GM12878 (cell line): ENCODE measurements at regions not wholly inside any gene's neighbourhood (a gene's known extent, or its start where the extent isn't known, plus 50 kb on each side); places are given as distances from the start of the nearest gene placed in this dataset.

ENCODE experiments used
- ATF7 ChIP-seq: fragments of 450-650 bp; IDR thresholded peaks from 2 replicates; pipeline ENCODE4 v1.6.1; 2016; ENCODE audit warnings: low read depth, mild to moderate bottlenecking
- BCL11A ChIP-seq: IDR thresholded peaks from 2 replicates; pipeline ENCODE4 v1.6.1; 2011; ENCODE audit warnings: low read depth, low read length
- BRCA1 ChIP-seq: IDR thresholded peaks from 2 replicates; pipeline ENCODE4 v1.6.1; 2011; ENCODE audit warnings: low read depth, low read length, improper control_type of control experiment
- CBFB ChIP-seq: IDR thresholded peaks from 2 replicates; pipeline ENCODE4 v1.6.1; 2016; ENCODE audit warnings: antibody characterized with exemption, low read depth
- CHD4 ChIP-seq: fragments of 200-600 bp; sonication (generic); IDR thresholded peaks from 2 replicates; pipeline ENCODE4 v1.6.1; 2016; ENCODE audit warnings: mild to moderate bottlenecking
- DPF2 ChIP-seq: fragments of 450-650 bp; IDR thresholded peaks from 2 replicates; pipeline ENCODE4 v1.6.1; 2017; ENCODE audit warnings: mild to moderate bottlenecking
- EED ChIP-seq: sonication (generic); IDR thresholded peaks from 2 replicates; pipeline ENCODE4 v1.6.1; 2016; ENCODE audit warnings: antibody characterized with exemption, low read depth
- EZH2 ChIP-seq: IDR thresholded peaks from 2 replicates; pipeline ENCODE4 v1.6.1; 2012; ENCODE audit warnings: low read depth, mild to moderate bottlenecking, control low read depth, inconsistent platforms, low read length, borderline replicate concordance; ENCODE audit not compliant: control insufficient read depth
- HDAC6 ChIP-seq: fragments of 200-600 bp; sonication (generic); IDR thresholded peaks from one replicate; pipeline ENCODE4 v1.8.0; 2017; ENCODE audit warnings: antibody characterized with exemption; ENCODE audit not compliant: unreplicated experiment
- JUNB ChIP-seq: IDR thresholded peaks from 2 replicates; pipeline ENCODE4 v1.6.1; 2016; ENCODE audit warnings: antibody characterized with exemption, mild to moderate bottlenecking
- MEF2B ChIP-seq: fragments of 450-650 bp; IDR thresholded peaks from 2 replicates; pipeline ENCODE4 v1.6.1; 2018; ENCODE audit warnings: mild to moderate bottlenecking, moderate library complexity; ENCODE audit not compliant: partially characterized antibody, poor library complexity, severe bottlenecking
- MTA2 ChIP-seq: fragments of 450-650 bp; IDR thresholded peaks from 2 replicates; pipeline ENCODE4 v1.6.1; 2016; ENCODE audit warnings: low read depth, mild to moderate bottlenecking, moderate library complexity
- NFIC ChIP-seq: IDR thresholded peaks from 2 replicates; pipeline ENCODE4 v1.6.1; 2012; ENCODE audit warnings: low read depth, mild to moderate bottlenecking, inconsistent platforms, low read length, moderate library complexity
- POU2F2 ChIP-seq: IDR thresholded peaks from 3 replicates; pipeline ENCODE4 v1.6.1; 2011; ENCODE audit warnings: low read depth, mild to moderate bottlenecking, low read length, borderline replicate concordance
- RELB ChIP-seq: fragments of 450-650 bp; IDR thresholded peaks from 2 replicates; pipeline ENCODE4 v1.6.1; 2017; ENCODE audit warnings: low read depth, mild to moderate bottlenecking, moderate library complexity
- USF2 ChIP-seq: IDR thresholded peaks from 2 replicates; pipeline ENCODE4 v1.6.1; 2011; ENCODE audit warnings: low read depth, low read length, improper control_type of control experiment, borderline replicate concordance
- WRNIP1 ChIP-seq: IDR thresholded peaks from 2 replicates; pipeline ENCODE4 v1.6.1; 2011; ENCODE audit warnings: low read depth, low read length, improper control_type of control experiment, borderline replicate concordance
- YY1 ChIP-seq: IDR thresholded peaks from 2 replicates; pipeline ENCODE4 v1.6.1; 2011; ENCODE audit warnings: low read depth, mild to moderate bottlenecking, low read length
- ZBED1 ChIP-seq: IDR thresholded peaks from 2 replicates; pipeline ENCODE4 v1.6.1; 2016; ENCODE audit warnings: borderline replicate concordance
- ZNF687 ChIP-seq: fragments of 450-650 bp; IDR thresholded peaks from 2 replicates; pipeline ENCODE4 v1.6.1; 2017; ENCODE audit warnings: mild to moderate bottlenecking, moderate library complexity
- TF ChIP-seq, protein P1 (sequence below): IDR thresholded peaks from 2 replicates; pipeline ENCODE4 v1.6.1; 2011; ENCODE audit warnings: low read depth, mild to moderate bottlenecking, low read length, moderate library complexity, borderline replicate concordance; ENCODE audit errors: extremely low read depth
- TF ChIP-seq, protein P2 (sequence below): fragments of 450-650 bp; IDR thresholded peaks from 2 replicates; pipeline ENCODE4 v1.6.1; 2016; ENCODE audit warnings: mild to moderate bottlenecking

- peak; percentile 47 for TF ChIP-seq MEF2B
- peak; percentile 37; the same call in 1 of the 3 replicates for TF ChIP-seq POU2F2
- TF ChIP-seq ZBED1, result 0 out of 2 replicates have a peak, but pooled peaks have one; percentile 15
- peak; percentile 53; the same call in 1 of the 2 replicates for TF ChIP-seq WRNIP1
- TF ChIP-seq JUNB, result no peak
- TF ChIP-seq, protein P1, sequence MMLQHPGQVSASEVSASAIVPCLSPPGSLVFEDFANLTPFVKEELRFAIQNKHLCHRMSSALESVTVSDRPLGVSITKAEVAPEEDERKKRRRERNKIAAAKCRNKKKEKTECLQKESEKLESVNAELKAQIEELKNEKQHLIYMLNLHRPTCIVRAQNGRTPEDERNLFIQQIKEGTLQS, result no peak
- TF ChIP-seq YY1, result 0 out of 2 replicates have a peak, but pooled peaks have one; percentile 19
- 0 out of 2 replicates have a peak, but pooled peaks have one; percentile 39 for TF ChIP-seq EED
- TF ChIP-seq CBFB, result no peak
- TF ChIP-seq RELB, result peak; percentile 74
- TF ChIP-seq CHD4, result no peak
- peak; percentile 26; the same call in 1 of the 2 replicates for TF ChIP-seq USF2
- 0 out of 2 replicates have a peak, but pooled peaks have one; percentile 5 for TF ChIP-seq BCL11A
- no peak for TF ChIP-seq EZH2
- no peak for TF ChIP-seq HDAC6
- peak; percentile 99 for TF ChIP-seq ZNF687
- peak; percentile 81; the same call in 1 of the 2 replicates for TF ChIP-seq DPF2
- TF ChIP-seq, protein P2, sequence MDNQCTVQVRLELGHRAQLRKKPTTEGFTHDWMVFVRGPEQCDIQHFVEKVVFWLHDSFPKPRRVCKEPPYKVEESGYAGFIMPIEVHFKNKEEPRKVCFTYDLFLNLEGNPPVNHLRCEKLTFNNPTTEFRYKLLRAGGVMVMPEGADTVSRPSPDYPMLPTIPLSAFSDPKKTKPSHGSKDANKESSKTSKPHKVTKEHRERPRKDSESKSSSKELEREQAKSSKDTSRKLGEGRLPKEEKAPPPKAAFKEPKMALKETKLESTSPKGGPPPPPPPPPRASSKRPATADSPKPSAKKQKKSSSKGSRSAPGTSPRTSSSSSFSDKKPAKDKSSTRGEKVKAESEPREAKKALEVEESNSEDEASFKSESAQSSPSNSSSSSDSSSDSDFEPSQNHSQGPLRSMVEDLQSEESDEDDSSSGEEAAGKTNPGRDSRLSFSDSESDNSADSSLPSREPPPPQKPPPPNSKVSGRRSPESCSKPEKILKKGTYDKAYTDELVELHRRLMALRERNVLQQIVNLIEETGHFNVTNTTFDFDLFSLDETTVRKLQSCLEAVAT, result peak; percentile 35; the same call in 1 of the 2 replicates
- no peak for TF ChIP-seq NFIC
- 0 out of 2 replicates have a peak, but pooled peaks have one; percentile 43 for TF ChIP-seq ATF7
- no peak for TF ChIP-seq BRCA1
- peak; percentile 60; the same call in 1 of the 2 replicates for TF ChIP-seq MTA2
Observed at GRCh38 chr11:115927823-115928329, 423.7 kb upstream of the CADM1 start (continued).
